T-helper 2 cell treated with Interferon-gamma antibody and Interleukin-4, amounts not matched to agents 100 ng/mL and 5 ng/mL, for 36 hours (primary cell): ENCODE measurements at regions not wholly inside any gene's neighbourhood (a gene's known extent, or its start where the extent isn't known, plus 50 kb on each side); places are given as distances from the start of the nearest gene placed in this dataset.
"Not testable (repeated sequence)": the region's sequence is repeated elsewhere in the genome, so short reads cannot be mapped to it uniquely, and the experiment has no call there.

ENCODE experiments used
- intact Hi-C: fragments of 100-400 bp; cut with micrococcal nuclease; formaldehyde crosslinking; loops from one replicate; pipeline ENCODE4 v1.15.1; 2023

- intact Hi-C loops = not testable (repeated sequence)
Observed at GRCh38 chr15:34528055-34528754, 55.2 kb downstream of the GOLGA8B start.

GRCh38 chr15:34527641-34528040 is 55.8 kb downstream of the GOLGA8B start:
- intact Hi-C loops = not testable (repeated sequence)

GRCh38 chr15:34523849-34524248 is 59.6 kb downstream of the GOLGA8B start:
- intact Hi-C loops = not testable (repeated sequence)

GRCh38 chr15:34522601-34523000 is 60.9 kb downstream of the GOLGA8B start:
- intact Hi-C loops = not testable (repeated sequence)

GRCh38 chr15:34521802-34522485 is 61.5 kb downstream of the GOLGA8B start:
- intact Hi-C loops = not testable (repeated sequence)

- intact Hi-C loops = no loop called here
Observed at GRCh38 chr15:34520566-34520965, 62.9 kb downstream of the GOLGA8B start.

- intact Hi-C loops = not testable (repeated sequence)
Observed at GRCh38 chr15:34520010-34520409, 63.4 kb downstream of the GOLGA8B start.

GRCh38 chr15:34514251-34514670 is 69.2 kb downstream of the GOLGA8B start:
- intact Hi-C loops = loop anchor here (2.0 kb wide), 1 partner anchor 69 kb away; the partner anchor contains the start of gene GOLGA8B

- intact Hi-C loops = no loop called here
Observed at GRCh38 chr15:34512628-34513027, 70.8 kb downstream of the GOLGA8B start.

- intact Hi-C loops = no loop called here
Observed at GRCh38 chr15:34501131-34501530, 63.5 kb upstream of the GOLGA8A start.

- intact Hi-C loops = loop anchor here (10.0 kb wide), 1 partner anchor 62 kb away; the partner anchor contains the start of gene GOLGA8A
Observed at GRCh38 chr15:34496207-34496995, 58.8 kb upstream of the GOLGA8A start.

GRCh38 chr15:34495707-34496106 is 58.1 kb upstream of the GOLGA8A start:
- intact Hi-C loops = loop anchor here (10.0 kb wide), 1 partner anchor 61 kb away; the partner anchor contains the start of gene GOLGA8A

- intact Hi-C loops = loop anchor here (10.0 kb wide), 1 partner anchor 59 kb away; the partner anchor contains the start of gene GOLGA8A
Observed at GRCh38 chr15:34494084-34494399, 56.4 kb upstream of the GOLGA8A start.

GRCh38 chr15:34493001-34493400 is 55.4 kb upstream of the GOLGA8A start:
- intact Hi-C loops = loop anchor here (10.0 kb wide), 1 partner anchor 58 kb away; the partner anchor contains the start of gene GOLGA8A

GRCh38 chr15:34491488-34491887 is 53.9 kb upstream of the GOLGA8A start:
- intact Hi-C loops = loop anchor here (10.0 kb wide), 1 partner anchor 57 kb away; the partner anchor contains the start of gene GOLGA8A

- intact Hi-C loops = loop anchor here (10.0 kb wide), 1 partner anchor 56 kb away; the partner anchor contains the start of gene GOLGA8A
Observed at GRCh38 chr15:34490417-34491193, 53.0 kb upstream of the GOLGA8A start.

- intact Hi-C loops = not testable (repeated sequence)
Observed at GRCh38 chr15:34488973-34489959, 51.7 kb upstream of the GOLGA8A start.
